Stimulated activated naive CD8-positive, alpha-beta T cell treated with anti-CD3 and anti-CD28 coated beads, Interleukin-15, amount 100 ng/mL, for 72 hours (primary cell): ENCODE measurements at regions not wholly inside any gene's neighbourhood (a gene's known extent, or its start where the extent isn't known, plus 50 kb on each side); places are given as distances from the start of the nearest gene placed in this dataset.
"Not testable (repeated sequence)": the region's sequence is repeated elsewhere in the genome, so short reads cannot be mapped to it uniquely, and the experiment has no call there.

Source experiments
- ATAC-seq: fragments of 150-1000 bp; cut with Tn5 transposase; 2 replicates; pipeline ENCODE4 v1.10.0; 2021; ENCODE audit warnings: mild to moderate bottlenecking, moderate library complexity
- DNase-seq, 2 donors: peaks; one replicate each; pipeline ENCODE4 v3.0.0; 2021 to 2022
- H3K27ac Mint-ChIP-seq, 2 donors: one replicate each; pipeline ENCODE4 v1.8.0; 2022; ENCODE audit warnings: mild to moderate bottlenecking in 2 of 2, mixed read lengths in 2 of 2, moderate library complexity in 2 of 2
- H3K27me3 Mint-ChIP-seq: one replicate; pipeline ENCODE4 v1.8.0; 2022; ENCODE audit warnings: mixed read lengths
- H3K4me1 Mint-ChIP-seq: one replicate; pipeline ENCODE4 v1.8.0; 2022; ENCODE audit warnings: mild to moderate bottlenecking, mixed read lengths
- H3K4me3 Mint-ChIP-seq, 2 donors: one replicate each; pipeline ENCODE4 v1.8.0; 2022; ENCODE audit warnings: mild to moderate bottlenecking in 2 of 2, mixed read lengths in 2 of 2, moderate library complexity in 1 of 2
- H3K9me3 Mint-ChIP-seq, 2 donors: one replicate each; pipeline ENCODE4 v1.8.0; 2022; ENCODE audit warnings: mixed read lengths in 2 of 2

GRCh38 chr1:34356853-34357252 is 180.1 kb downstream of the C1orf94 start:
- H3K27me3 Mint-ChIP-seq: peaks cover 59% of the 10 kb centered on the region
- H3K9me3 Mint-ChIP-seq: no peaks in the 10 kb centered on the region
- ATAC-seq (no peak), DNase-seq (no peak)
- no peaks in the 10 kb centered on the region for H3K4me1 Mint-ChIP-seq
- no peak overlapping the region for H3K4me3 Mint-ChIP-seq
- no peak overlapping the region for H3K27ac Mint-ChIP-seq

- Mint-ChIP-seq H3K27ac (no peak overlapping the region), H3K4me3 (no peak overlapping the region), H3K9me3 (no peaks in the 10 kb centered on the region), H3K27me3 (peaks cover 75% of the 10 kb centered on the region), H3K4me1 (no peaks in the 10 kb centered on the region)
- no peak for ATAC-seq
- DNase-seq: no peak
These were observed 181.9 kb downstream of the C1orf94 start for GRCh38 chr1:34358636-34359035.

GRCh38 chr1:34359411-34359810 is 182.7 kb downstream of the C1orf94 start:
- peaks cover 79% of the 10 kb centered on the region for H3K27me3 Mint-ChIP-seq

GRCh38 chr1:34360574-34360973 is 183.9 kb downstream of the C1orf94 start:
- ATAC-seq: no peak
- Mint-ChIP-seq H3K9me3 (peaks cover 0 to 10% of the 10 kb centered on the region in 2 donors), H3K27me3 (peaks cover 79% of the 10 kb centered on the region), H3K4me1 (no peaks in the 10 kb centered on the region), H3K27ac (no peak overlapping the region), H3K4me3 (no peak overlapping the region)
- no peak for DNase-seq

More at GRCh38 chr1:34359411-34359810, 182.7 kb downstream of the C1orf94 start:
- no peak overlapping the region for H3K4me3 Mint-ChIP-seq
- DNase-seq (no peak), ATAC-seq (no peak)
- no peak overlapping the region for H3K27ac Mint-ChIP-seq
- H3K9me3 Mint-ChIP-seq: no peaks in the 10 kb centered on the region
- no peaks in the 10 kb centered on the region for H3K4me1 Mint-ChIP-seq

- Mint-ChIP-seq H3K4me3 (no peak overlapping the region), H3K9me3 (peaks cover 0 to 10% of the 10 kb centered on the region in 2 donors), H3K4me1 (no peaks in the 10 kb centered on the region), H3K27ac (no peak overlapping the region), H3K27me3 (peaks cover 79% of the 10 kb centered on the region)
- ATAC-seq: no peak
- no peak for DNase-seq
These were observed 184.4 kb downstream of the C1orf94 start for GRCh38 chr1:34361121-34361520.

GRCh38 chr1:34361781-34362357 is 185.2 kb downstream of the C1orf94 start:
- ATAC-seq: no peak
- Mint-ChIP-seq H3K27me3 (peaks cover 76% of the 10 kb centered on the region), H3K27ac (no peak overlapping the region), H3K4me1 (no peaks in the 10 kb centered on the region), H3K9me3 (peaks cover 0 to 10% of the 10 kb centered on the region in 2 donors), H3K4me3 (no peak overlapping the region)
- DNase-seq: no peak

- peaks cover 74% of the 10 kb centered on the region for H3K27me3 Mint-ChIP-seq
- DNase-seq: no peak
- H3K9me3 Mint-ChIP-seq: peaks cover 0 to 10% of the 10 kb centered on the region in 2 donors
- H3K4me3 Mint-ChIP-seq: no peak overlapping the region
- ATAC-seq: no peak
- no peak overlapping the region for H3K27ac Mint-ChIP-seq
- no peaks in the 10 kb centered on the region for H3K4me1 Mint-ChIP-seq
These were observed 186.2 kb downstream of the C1orf94 start for GRCh38 chr1:34362949-34363348.

- no peak overlapping the region for H3K27ac Mint-ChIP-seq
- no peak for ATAC-seq
These were observed 186.7 kb downstream of the C1orf94 start for GRCh38 chr1:34363447-34363846.

GRCh38 chr1:34363915-34364314 is 187.2 kb downstream of the C1orf94 start:
- Mint-ChIP-seq H3K4me3 (no peak overlapping the region), H3K27ac (no peak overlapping the region), H3K4me1 (no peaks in the 10 kb centered on the region), H3K27me3 (peaks cover 74% of the 10 kb centered on the region), H3K9me3 (peaks cover 0 to 10% of the 10 kb centered on the region in 2 donors)
- no peak for DNase-seq
- ATAC-seq: no peak

More at GRCh38 chr1:34363447-34363846, 186.7 kb downstream of the C1orf94 start:
- Mint-ChIP-seq H3K4me1 (no peaks in the 10 kb centered on the region), H3K9me3 (peaks cover 0 to 10% of the 10 kb centered on the region in 2 donors), H3K4me3 (no peak overlapping the region), H3K27me3 (peaks cover 74% of the 10 kb centered on the region)
- no peak for DNase-seq

GRCh38 chr1:34364376-34364775 is 187.7 kb downstream of the C1orf94 start:
- Mint-ChIP-seq H3K27ac (no peak overlapping the region), H3K4me1 (no peaks in the 10 kb centered on the region), H3K27me3 (peaks cover 72% of the 10 kb centered on the region), H3K4me3 (no peak overlapping the region), H3K9me3 (peaks cover 0 to 10% of the 10 kb centered on the region in 2 donors)
- ATAC-seq: no peak
- no peak for DNase-seq

- Mint-ChIP-seq H3K4me3 (no peak overlapping the region), H3K27me3 (peaks cover 75% of the 10 kb centered on the region), H3K27ac (no peak overlapping the region), H3K9me3 (peaks cover 0 to 10% of the 10 kb centered on the region in 2 donors), H3K4me1 (no peaks in the 10 kb centered on the region)
- no peak for ATAC-seq
- no peak for DNase-seq
These were observed 188.6 kb downstream of the C1orf94 start for GRCh38 chr1:34365295-34365694.

GRCh38 chr1:34366875-34367624 is 190.3 kb downstream of the C1orf94 start:
- peaks cover 0 to 10% of the 10 kb centered on the region in 2 donors for H3K9me3 Mint-ChIP-seq
- no peak overlapping the region for H3K27ac Mint-ChIP-seq
- ATAC-seq (no peak), DNase-seq (no peak)
- no peaks in the 10 kb centered on the region for H3K4me1 Mint-ChIP-seq
- peaks cover 83% of the 10 kb centered on the region for H3K27me3 Mint-ChIP-seq
- H3K4me3 Mint-ChIP-seq: no peak overlapping the region

GRCh38 chr1:34367954-34368353 is 191.2 kb downstream of the C1orf94 start:
- ATAC-seq (no peak), DNase-seq (no peak)
- H3K9me3 Mint-ChIP-seq: peaks cover 0 to 10% of the 10 kb centered on the region in 2 donors
- no peaks in the 10 kb centered on the region for H3K4me1 Mint-ChIP-seq
- H3K27me3 Mint-ChIP-seq: peaks cover 84% of the 10 kb centered on the region
- H3K4me3 Mint-ChIP-seq: no peak overlapping the region
- no peak overlapping the region for H3K27ac Mint-ChIP-seq

- ATAC-seq (no peak), DNase-seq (no peak)
- Mint-ChIP-seq H3K4me3 (no peak overlapping the region), H3K27me3 (peaks cover 83% of the 10 kb centered on the region), H3K27ac (no peak overlapping the region), H3K9me3 (peaks cover 0 to 5% of the 10 kb centered on the region in 2 donors), H3K4me1 (no peaks in the 10 kb centered on the region)
These were observed 193.2 kb downstream of the C1orf94 start for GRCh38 chr1:34369701-34370455.

GRCh38 chr1:34370748-34371147 is 194.0 kb downstream of the C1orf94 start:
- Mint-ChIP-seq H3K4me1 (no peaks in the 10 kb centered on the region), H3K9me3 (no peaks in the 10 kb centered on the region), H3K4me3 (no peak overlapping the region), H3K27ac (no peak overlapping the region), H3K27me3 (peaks cover 78% of the 10 kb centered on the region)
- DNase-seq: no peak
- ATAC-seq: no peak

GRCh38 chr1:34371179-34371578 is 194.5 kb downstream of the C1orf94 start:
- H3K9me3 Mint-ChIP-seq, DNase-seq, H3K4me3 Mint-ChIP-seq, H3K4me1 Mint-ChIP-seq, H3K27ac Mint-ChIP-seq, ATAC-seq: not testable (repeated sequence)
- peaks cover 78% of the 10 kb centered on the region for H3K27me3 Mint-ChIP-seq
